ENCODE measurements at regions not wholly inside any gene's neighbourhood (a gene's known extent, or its start where the extent isn't known, plus 50 kb on each side); places are given as distances from the start of the nearest gene placed in this dataset.

- Mint-ChIP-seq H3K27ac (no peak overlapping the region), H3K9me3 (peaks cover 0 to 8% (median 6%) of the 10 kb centered on the region in 3 donors), H3K36me3 (no peaks in the 10 kb centered on the region), H3K27me3 (no peaks in the 10 kb centered on the region), H3K4me3 (no peak overlapping the region), H3K4me1 (no peaks in the 10 kb centered on the region)
Observed at GRCh38 chr17:54838651-54839421, 61.8 kb upstream of the TOM1L1 start.

GRCh38 chr17:54839447-54839846, 61.2 kb upstream of the TOM1L1 start:
- Mint-ChIP-seq H3K4me1 (no peaks in the 10 kb centered on the region), H3K9me3 (peaks cover 0 to 8% (median 6%) of the 10 kb centered on the region in 3 donors), H3K27me3 (no peaks in the 10 kb centered on the region), H3K27ac (no peak overlapping the region), H3K4me3 (no peak overlapping the region), H3K36me3 (no peaks in the 10 kb centered on the region)

- no peaks in the 10 kb centered on the region for H3K4me1 Mint-ChIP-seq
- H3K4me3 Mint-ChIP-seq = no peak overlapping the region
- H3K9me3 Mint-ChIP-seq = peaks cover 0 to 5% (median 4%) of the 10 kb centered on the region in 3 donors
- no peaks in the 10 kb centered on the region for H3K36me3 Mint-ChIP-seq
- no peaks in the 10 kb centered on the region for H3K27me3 Mint-ChIP-seq
- no peak overlapping the region for H3K27ac Mint-ChIP-seq
Observed at GRCh38 chr17:54840885-54841591, 59.6 kb upstream of the TOM1L1 start.

GRCh38 chr17:54841656-54842055, 59.0 kb upstream of the TOM1L1 start:
- H3K4me1 Mint-ChIP-seq = no peaks in the 10 kb centered on the region
- no peaks in the 10 kb centered on the region for H3K27me3 Mint-ChIP-seq
- H3K9me3 Mint-ChIP-seq = peaks cover 0 to 5% (median 4%) of the 10 kb centered on the region in 3 donors
- no peaks in the 10 kb centered on the region for H3K36me3 Mint-ChIP-seq
- H3K4me3 Mint-ChIP-seq = no peak overlapping the region
- no peak overlapping the region for H3K27ac Mint-ChIP-seq

GRCh38 chr17:54844233-54844632, 56.4 kb upstream of the TOM1L1 start:
- H3K9me3 Mint-ChIP-seq = peaks cover 0 to 2% (median 0%) of the 10 kb centered on the region in 3 donors

GRCh38 chr17:54848368-54848987, 52.2 kb upstream of the TOM1L1 start:
- Mint-ChIP-seq H3K36me3 (no peaks in the 10 kb centered on the region), H3K9me3 (peaks cover 0 to 5% (median 0%) of the 10 kb centered on the region in 3 donors), H3K4me1 (no peaks in the 10 kb centered on the region), H3K27ac (no peak overlapping the region), H3K27me3 (peaks cover 1% of the 10 kb centered on the region), H3K4me3 (no peak overlapping the region)

More at GRCh38 chr17:54844233-54844632, 56.4 kb upstream of the TOM1L1 start:
- Mint-ChIP-seq H3K4me1 (no peaks in the 10 kb centered on the region), H3K4me3 (no peak overlapping the region), H3K27ac (no peak overlapping the region), H3K27me3 (peaks cover 1% of the 10 kb centered on the region), H3K36me3 (no peaks in the 10 kb centered on the region)

- no peaks in the 10 kb centered on the region for H3K4me1 Mint-ChIP-seq
- no peaks in the 10 kb centered on the region for H3K36me3 Mint-ChIP-seq
- no peak overlapping the region for H3K4me3 Mint-ChIP-seq
- H3K27me3 Mint-ChIP-seq = peaks cover 1% of the 10 kb centered on the region
- no peak overlapping the region for H3K27ac Mint-ChIP-seq
- peaks cover 0 to 5% (median 0%) of the 10 kb centered on the region in 3 donors for H3K9me3 Mint-ChIP-seq
Observed at GRCh38 chr17:54849660-54850059, 51.0 kb upstream of the TOM1L1 start.
